ENCODE measurements at regions not wholly inside any gene's neighbourhood (a gene's known extent, or its start where the extent isn't known, plus 50 kb on each side); places are given as distances from the start of the nearest gene placed in this dataset.

DNA sequence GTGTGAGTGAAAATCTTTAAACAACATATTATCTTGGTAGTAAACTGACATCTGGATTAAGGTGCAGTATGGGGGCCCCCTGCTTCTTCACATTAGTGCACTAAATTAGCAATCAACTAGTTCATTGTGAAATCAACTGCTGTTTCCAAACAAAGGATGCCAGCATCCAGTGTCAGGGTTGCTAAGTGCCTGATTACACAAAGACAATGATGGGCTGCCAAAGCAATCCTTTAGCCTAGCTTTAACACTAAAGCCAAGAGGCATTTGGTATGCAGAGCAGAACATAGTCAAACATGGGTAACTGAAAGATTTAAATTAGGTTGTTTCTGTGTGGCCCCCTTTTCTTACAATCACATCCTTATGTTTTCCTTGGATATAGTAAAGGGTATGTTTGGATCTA is 543.1 kb upstream of the SLITRK5 start:
- intact Hi-C loops (cut with micrococcal nuclease; ENCODE audit: unreplicated experiment) (no loop called here), in situ Hi-C loops (cut with HindIII; ENCODE audit: low pct_unique_long_range_greater_than_20kb, low sequenced_read_pairs) (no loop called here)
- Histone ChIP-seq H3K9me3 (ENCODE audit: control insufficient read depth, insufficient read depth, low read depth, low read length) (no peaks in the 10 kb centered on the region), H3K27me3 (ENCODE audit: control insufficient read depth, insufficient read depth, low read length) (no peaks in the 10 kb centered on the region), H3K4me1 (ENCODE audit: control insufficient read depth, insufficient read depth, low read length) (peaks cover 3% of the 10 kb centered on the region; the same call in 1 of the 2 replicates), H3K36me3 (ENCODE audit: control insufficient read depth, insufficient read depth, low read length) (no peaks in the 10 kb centered on the region), H3K27ac (ENCODE audit: low read length) (peak overlapping the region; percentile 42; the same call in 1 of the 2 replicates), H3K4me3 (ENCODE audit: low read depth in 2 of 2, low read length in 2 of 2) (no peak overlapping the region)
- CTCF ChIA-PET = no interaction called here
- no TSS peak for BruUV-seq (replicated peaks)
- TF ChIP-seq POLR2AphosphoS5 (IDR thresholded peaks at IDR 0.05; ENCODE audit: low read depth, low read length) (no peak), TCF7L2 (IDR thresholded peaks at IDR 0.05; ENCODE audit: low read depth, low read length) (no peak), SIN3A (IDR thresholded peaks at IDR 0.05; ENCODE audit: borderline replicate concordance, insufficient read depth, low read depth, low read length) (no peak), REST (IDR thresholded peaks at IDR 0.05; ENCODE audit: insufficient read depth in 1 of 2, low read depth in 2 of 2, low read length in 1 of 2) (no peak)
- TF ChIP-seq, protein P1, sequence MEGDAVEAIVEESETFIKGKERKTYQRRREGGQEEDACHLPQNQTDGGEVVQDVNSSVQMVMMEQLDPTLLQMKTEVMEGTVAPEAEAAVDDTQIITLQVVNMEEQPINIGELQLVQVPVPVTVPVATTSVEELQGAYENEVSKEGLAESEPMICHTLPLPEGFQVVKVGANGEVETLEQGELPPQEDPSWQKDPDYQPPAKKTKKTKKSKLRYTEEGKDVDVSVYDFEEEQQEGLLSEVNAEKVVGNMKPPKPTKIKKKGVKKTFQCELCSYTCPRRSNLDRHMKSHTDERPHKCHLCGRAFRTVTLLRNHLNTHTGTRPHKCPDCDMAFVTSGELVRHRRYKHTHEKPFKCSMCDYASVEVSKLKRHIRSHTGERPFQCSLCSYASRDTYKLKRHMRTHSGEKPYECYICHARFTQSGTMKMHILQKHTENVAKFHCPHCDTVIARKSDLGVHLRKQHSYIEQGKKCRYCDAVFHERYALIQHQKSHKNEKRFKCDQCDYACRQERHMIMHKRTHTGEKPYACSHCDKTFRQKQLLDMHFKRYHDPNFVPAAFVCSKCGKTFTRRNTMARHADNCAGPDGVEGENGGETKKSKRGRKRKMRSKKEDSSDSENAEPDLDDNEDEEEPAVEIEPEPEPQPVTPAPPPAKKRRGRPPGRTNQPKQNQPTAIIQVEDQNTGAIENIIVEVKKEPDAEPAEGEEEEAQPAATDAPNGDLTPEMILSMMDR (IDR thresholded peaks at IDR 0.05) = no peak
- no peak for DNase-seq (ENCODE audit: low read depth, low spot score)
- no peak for ATAC-seq
- POLR2A ChIA-PET = no interaction called here

GRCh38 chr13:87128491-87128890 is 542.7 kb upstream of the SLITRK5 start:
- Histone ChIP-seq H3K27ac (ENCODE audit: low read length) (peak overlapping the region; percentile 54; the same call in 1 of the 2 replicates), H3K4me1 (ENCODE audit: control insufficient read depth, insufficient read depth, low read length) (peaks cover 3% of the 10 kb centered on the region; the same call in 1 of the 2 replicates), H3K4me3 (ENCODE audit: low read depth in 2 of 2, low read length in 2 of 2) (no peak overlapping the region), H3K9me3 (ENCODE audit: control insufficient read depth, insufficient read depth, low read depth, low read length) (no peaks in the 10 kb centered on the region), H3K27me3 (ENCODE audit: control insufficient read depth, insufficient read depth, low read length) (no peaks in the 10 kb centered on the region), H3K36me3 (ENCODE audit: control insufficient read depth, insufficient read depth, low read length) (no peaks in the 10 kb centered on the region)
- TF ChIP-seq POLR2AphosphoS5 (IDR thresholded peaks at IDR 0.05; ENCODE audit: low read depth, low read length) = no peak
- TF ChIP-seq, protein P1 (IDR thresholded peaks at IDR 0.05) = no peak
- no peak for TF ChIP-seq TCF7L2 (IDR thresholded peaks at IDR 0.05; ENCODE audit: low read depth, low read length)
- no peak for ATAC-seq
- POLR2A ChIA-PET = no interaction called here
- DNase-seq (ENCODE audit: low read depth, low spot score) = no peak
- intact Hi-C loops (cut with micrococcal nuclease; ENCODE audit: unreplicated experiment) (no loop called here), in situ Hi-C loops (cut with HindIII; ENCODE audit: low pct_unique_long_range_greater_than_20kb, low sequenced_read_pairs) (no loop called here)
- no TSS peak for BruUV-seq (replicated peaks)
- CTCF ChIA-PET = no interaction called here
